ENCODE measurements at regions not wholly inside any gene's neighbourhood (a gene's known extent, or its start where the extent isn't known, plus 50 kb on each side); places are given as distances from the start of the nearest gene placed in this dataset.

GRCh38 chr4:18366136-18366535, 344.6 kb upstream of the LCORL start:
- TF ChIP-seq POLR2A (IDR thresholded peaks at IDR 0.05; ENCODE audit: low read length): no peak
- no peak for TF ChIP-seq GATA1 (IDR thresholded peaks at IDR 0.05; ENCODE audit: low read depth, low read length)

All from erythroblast (primary cell).